Kasumi-1 (cell line): ENCODE measurements at regions not wholly inside any gene's neighbourhood (a gene's known extent, or its start where the extent isn't known, plus 50 kb on each side); places are given as distances from the start of the nearest gene placed in this dataset.

Experiments
- DNase-seq, 2 experiments: peaks; one replicate each; lab custom pipeline; 2025; lab: John Stamatoyannopoulos, UW

GRCh38 chr5:33148076-33148513 is 292.7 kb upstream of the TARS1 start:
- no peak for DNase-seq

GRCh38 chr5:33153372-33153771 is 287.4 kb upstream of the TARS1 start:
- DNase-seq = no peak

GRCh38 chr5:33153831-33154230 is 286.9 kb upstream of the TARS1 start:
- peak; percentile 13 to 28 for DNase-seq

DNA sequence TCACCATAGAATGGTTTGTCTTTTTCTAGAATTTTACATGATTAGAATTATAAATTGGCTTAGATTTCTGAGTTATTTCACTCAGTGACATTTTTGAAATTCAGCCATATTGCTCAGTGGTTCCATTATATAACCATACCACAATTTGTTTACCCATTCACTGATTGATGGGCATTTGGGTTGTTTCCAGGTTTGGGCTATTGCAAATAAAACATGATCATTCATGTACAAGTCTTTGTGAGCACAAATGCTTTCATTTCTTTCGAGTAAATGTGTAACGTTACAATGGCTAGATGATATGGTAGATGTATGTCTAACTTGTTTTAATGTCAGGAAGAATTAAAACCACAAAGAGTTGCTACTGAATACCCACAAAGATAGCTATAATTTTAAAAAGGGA is 279.9 kb upstream of the TARS1 start:
- no peak for DNase-seq

- DNase-seq = no peak
These were observed 279.3 kb upstream of the TARS1 start for GRCh38 chr5:33161421-33161820.

DNA sequence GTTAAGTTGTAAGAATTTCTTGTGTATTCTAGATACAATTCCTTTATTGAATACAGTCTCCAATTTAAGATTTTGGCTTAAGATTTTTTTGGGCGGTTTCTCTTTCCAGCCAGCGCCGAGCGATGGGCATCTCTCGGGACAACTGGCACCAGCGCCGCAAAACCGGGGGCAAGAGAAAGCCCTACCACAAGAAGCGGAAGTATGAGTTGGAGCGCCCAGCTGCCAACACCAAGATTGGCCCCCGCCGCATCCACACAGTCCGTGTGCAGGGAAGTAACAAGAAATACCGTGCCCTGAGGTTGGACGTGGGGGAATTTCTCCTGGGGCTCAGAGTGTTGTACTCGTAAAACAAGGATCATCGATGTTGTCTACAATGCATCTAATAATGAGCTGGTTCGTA is 278.7 kb upstream of the TARS1 start:
- DNase-seq = no peak

DNA sequence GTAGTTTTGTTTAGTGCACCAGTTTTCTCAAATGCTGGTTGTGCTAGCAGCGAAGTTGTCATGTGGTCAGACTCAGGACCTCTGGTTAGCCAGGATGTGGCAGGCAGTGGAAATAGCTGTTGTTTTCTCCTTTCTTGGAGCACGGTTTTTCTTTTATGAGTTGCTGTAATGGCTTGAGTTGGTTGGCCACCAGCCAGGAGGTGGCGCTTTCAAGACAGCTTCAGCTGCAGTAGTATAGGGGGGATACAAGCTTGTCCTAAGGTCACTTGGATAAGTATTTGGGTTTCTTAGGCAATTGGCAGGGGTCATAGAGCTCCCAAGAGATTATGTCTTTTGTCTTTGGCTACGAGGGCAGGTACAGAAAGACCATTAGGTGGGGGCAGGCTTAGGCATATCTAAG is 274.2 kb upstream of the TARS1 start:
- no peak for DNase-seq

DNA sequence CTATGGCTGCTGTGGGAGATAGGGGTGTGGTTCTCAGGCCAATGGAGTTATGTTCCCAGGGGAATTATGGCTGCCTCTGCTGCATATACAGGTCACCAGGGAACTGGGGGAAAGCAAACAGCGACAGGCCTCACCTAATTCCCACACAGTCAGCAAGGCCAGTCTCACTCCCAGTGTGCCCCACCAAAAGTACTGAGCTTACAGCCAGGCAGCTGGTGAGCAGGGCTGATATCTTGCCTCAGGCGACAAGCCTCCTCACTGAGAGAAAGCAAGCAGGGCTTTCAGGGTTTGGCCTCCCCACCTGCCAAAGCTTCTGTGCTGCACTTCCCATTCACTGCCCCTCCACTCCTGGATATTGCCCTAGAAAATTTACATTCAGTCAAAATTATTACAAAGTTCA is 273.8 kb upstream of the TARS1 start:
- no peak for DNase-seq

DNA sequence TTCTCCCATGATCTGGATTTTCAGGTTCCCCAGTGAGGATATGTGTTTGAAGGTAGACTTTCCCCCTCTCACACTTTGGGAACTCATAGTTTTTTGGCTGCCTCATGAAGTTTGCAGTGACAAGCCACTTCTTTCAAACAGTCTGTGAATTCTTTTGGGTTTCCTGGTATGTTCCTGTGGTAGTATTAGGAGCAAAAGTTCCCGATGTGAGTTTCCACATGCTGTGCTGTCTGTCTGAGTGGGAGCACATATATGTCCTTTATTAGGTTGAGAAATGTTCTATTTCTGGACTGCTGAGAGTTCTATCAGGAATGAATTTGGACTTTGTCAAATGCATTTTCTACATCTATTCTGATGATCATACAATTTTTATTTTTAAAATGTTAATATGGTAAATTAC is 273.2 kb upstream of the TARS1 start:
- DNase-seq = no peak

DNA sequence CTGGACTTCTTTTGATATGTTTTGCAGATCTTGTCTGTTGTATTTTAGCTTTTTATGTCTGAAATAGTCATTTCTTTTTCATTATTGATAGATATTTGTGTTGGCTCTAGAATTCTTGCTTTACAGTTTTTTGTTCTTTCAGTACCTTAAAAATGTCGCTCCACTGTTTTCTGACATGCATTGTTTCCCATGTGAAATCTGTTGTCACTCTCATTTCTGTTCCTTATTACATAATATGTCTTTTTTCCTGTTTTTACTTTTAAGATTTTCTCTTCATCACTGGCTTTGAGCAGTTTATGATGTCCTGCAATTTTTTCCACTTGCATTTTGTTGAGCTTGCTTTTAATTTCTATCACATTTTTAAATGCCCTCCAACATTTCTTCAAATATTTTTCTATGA is 270.4 kb upstream of the TARS1 start:
- peak; percentile 46 to 49 for DNase-seq

GRCh38 chr5:33174383-33174782 is 266.4 kb upstream of the TARS1 start:
- DNase-seq = no peak

- no peak for DNase-seq
These were observed 261.5 kb upstream of the TARS1 start for GRCh38 chr5:33179301-33179700.

GRCh38 chr5:33180900-33181299 is 259.9 kb upstream of the TARS1 start:
- peak; percentile 41 to 51 for DNase-seq

GRCh38 chr5:33182986-33183385 is 257.8 kb upstream of the TARS1 start:
- peak; percentile 19 to 36 for DNase-seq

- no peak for DNase-seq
These were observed 256.4 kb upstream of the TARS1 start for GRCh38 chr5:33184367-33184766.

- DNase-seq = no peak
These were observed 252.7 kb upstream of the TARS1 start for GRCh38 chr5:33188089-33188488.

DNA sequence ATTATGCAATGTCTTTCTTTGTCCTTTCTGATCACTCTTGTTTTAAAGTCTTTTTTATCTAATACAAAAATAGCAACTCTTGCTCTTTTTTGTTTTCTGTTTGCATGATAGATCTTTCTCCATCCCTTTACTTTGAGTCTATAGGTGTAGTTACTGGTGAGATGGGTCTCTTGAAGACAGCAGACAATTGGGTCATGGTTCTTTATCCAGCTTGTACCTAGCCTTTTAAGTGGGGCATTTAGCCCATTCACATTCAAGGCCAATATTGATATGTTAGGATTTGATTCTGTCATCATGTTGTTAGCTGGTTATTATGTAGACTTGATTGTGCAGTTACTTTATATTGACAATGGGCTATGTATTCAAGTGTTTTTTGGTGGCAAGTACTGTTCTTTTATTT is 245.9 kb upstream of the TARS1 start:
- no peak for DNase-seq

DNA sequence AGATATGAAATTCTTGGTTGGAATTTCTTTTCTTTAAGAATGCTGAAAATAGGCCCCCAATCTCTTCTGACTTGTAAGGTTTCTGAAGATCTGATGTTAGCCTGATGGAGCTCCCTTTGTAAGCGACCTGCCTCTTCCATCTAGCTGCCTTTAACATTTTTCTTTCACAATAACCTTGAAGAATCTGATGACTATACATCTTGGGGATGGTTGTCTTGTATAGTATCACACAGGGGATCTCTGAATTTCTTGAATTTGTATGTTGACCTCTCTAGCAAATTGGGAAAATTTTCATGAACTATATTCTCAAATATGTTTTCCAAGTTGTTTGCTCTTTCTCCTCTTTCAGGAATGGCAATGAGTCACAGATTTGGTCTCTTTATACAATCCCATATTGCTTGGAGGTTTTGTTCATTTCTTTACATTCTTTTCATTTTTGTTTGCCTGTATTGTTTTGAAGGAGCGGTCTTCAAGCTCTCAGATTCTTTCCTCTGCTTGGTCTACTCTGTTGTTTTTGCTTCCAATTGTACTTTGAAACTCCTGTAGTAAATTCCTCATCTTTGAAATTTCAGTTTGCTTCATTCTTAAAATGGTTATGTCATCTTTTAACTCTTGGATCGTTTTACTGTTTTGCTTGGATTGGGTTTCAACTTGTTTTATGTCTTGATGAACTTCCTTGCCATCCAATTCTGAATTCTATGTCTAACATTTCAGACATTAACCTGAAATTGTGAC is 245.2 kb upstream of the TARS1 start:
- no peak for DNase-seq

DNA sequence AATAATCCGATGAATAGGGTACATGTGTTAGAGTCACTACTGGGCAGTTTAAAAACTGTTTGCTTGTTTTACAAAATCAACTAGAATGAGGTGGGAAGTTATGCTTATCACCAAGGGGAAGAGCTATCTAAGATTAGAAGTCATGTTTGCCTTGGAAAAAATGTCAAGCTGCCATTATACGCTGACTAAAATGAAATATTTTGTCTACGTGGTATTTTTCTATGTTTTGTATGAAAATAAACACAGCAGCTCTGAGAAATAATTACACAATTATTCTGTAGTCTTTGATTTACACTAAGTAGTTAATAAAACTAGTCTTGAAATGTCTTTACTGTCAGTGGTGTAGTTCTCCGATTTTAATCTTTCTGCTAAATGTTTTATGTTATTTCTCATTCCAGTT is 241.9 kb upstream of the TARS1 start:
- DNase-seq = no peak

DNA sequence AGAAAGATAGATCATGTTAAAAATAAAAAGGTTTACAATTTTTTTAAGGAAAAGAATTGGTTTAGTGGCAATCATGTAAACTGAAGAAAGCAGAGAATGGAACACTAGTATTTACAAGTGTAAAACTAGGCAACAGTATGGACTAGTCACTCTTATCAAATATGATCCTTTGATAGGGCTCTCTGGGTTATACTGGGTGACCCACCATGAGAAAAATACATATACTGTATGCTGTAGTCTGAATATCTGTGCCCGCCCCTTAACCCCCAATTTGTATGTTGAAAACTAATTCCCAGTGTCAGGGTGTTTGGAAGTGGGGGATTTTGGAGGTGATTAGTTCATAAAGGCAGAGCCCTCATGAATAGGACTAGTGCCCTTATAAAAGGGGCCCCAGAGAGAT is 236.8 kb upstream of the TARS1 start:
- no peak for DNase-seq

DNA sequence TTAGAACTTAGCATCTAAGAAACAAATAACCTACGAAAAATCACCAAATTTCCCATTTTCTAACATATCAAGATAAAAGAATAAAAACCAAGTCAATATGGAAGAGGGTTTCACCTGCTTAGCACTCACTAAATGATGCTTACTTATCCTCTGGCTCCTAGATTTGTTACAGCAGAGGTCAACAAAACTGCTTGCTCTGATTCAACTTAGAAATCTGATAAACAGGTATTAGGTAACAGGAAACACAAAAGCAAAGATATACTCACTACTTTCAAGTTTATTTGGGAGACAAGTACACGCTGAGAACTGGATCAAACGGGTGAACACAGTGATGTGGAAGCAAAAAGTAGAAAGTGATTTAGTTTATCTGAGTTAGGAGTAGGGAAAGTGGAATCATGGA is 235.7 kb upstream of the TARS1 start:
- DNase-seq = no peak

DNA sequence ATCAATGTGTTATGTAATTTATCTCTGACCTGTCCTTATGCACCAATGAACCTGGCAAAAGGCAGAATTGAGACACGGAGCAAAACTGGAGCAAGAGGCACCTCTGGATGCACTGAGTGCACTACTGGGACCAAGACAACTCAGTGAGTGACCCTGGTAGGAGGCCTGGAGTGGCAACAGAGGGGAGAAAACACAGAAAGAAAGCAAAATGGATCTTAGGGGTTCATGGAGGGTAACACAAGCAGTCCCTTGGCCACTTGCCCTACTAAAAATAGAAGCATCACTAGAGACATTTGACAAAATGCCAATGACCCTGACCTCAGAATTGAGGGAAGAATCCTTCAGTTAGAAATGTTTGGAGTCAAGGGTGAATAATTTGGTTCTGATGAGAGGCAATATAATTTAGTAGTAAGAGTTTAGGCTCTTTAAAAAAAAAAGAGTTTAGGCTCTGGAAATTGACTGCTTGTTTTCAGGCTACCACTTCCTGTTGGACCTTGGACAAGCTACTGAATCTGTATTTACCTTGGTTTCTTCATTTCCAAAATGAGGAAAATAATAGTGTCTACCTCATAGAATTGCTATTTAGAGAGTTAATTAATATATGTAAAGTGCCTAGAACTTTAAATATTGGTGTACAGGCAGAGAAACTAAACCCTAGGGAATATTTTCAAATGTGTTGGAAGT is 234.9 kb upstream of the TARS1 start:
- DNase-seq = no peak

GRCh38 chr5:33206962-33207506 is 233.7 kb upstream of the TARS1 start:
- no peak for DNase-seq

DNA sequence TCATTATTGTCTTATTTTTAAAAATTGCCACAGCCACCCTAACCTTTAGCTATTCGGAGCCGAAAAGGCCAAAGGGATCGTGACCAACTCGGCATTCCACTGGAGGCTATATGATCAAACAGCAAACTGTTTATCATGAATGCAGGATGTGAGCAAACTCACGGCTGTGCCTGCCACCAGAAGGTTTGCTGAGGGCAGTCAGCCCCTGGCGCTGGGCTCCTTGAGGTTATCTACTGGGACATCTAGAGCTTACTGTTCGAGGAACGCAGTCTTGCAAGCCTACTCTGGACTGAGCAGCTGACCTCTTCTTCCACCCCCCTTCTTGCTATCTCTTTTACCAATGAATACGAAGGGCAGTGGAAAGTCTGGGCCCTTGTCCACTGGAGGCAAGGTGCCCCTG is 231.5 kb upstream of the TARS1 start:
- no peak for DNase-seq
